Kidney tubule cell (primary cell): ENCODE measurements at regions not wholly inside any gene's neighbourhood (a gene's known extent, or its start where the extent isn't known, plus 50 kb on each side); places are given as distances from the start of the nearest gene placed in this dataset.

Experiments
- DNase-seq: peaks from one replicate; pipeline ENCODE4 v3.0.0-alpha.2; 2018; ENCODE audit warnings: low spot score

DNA sequence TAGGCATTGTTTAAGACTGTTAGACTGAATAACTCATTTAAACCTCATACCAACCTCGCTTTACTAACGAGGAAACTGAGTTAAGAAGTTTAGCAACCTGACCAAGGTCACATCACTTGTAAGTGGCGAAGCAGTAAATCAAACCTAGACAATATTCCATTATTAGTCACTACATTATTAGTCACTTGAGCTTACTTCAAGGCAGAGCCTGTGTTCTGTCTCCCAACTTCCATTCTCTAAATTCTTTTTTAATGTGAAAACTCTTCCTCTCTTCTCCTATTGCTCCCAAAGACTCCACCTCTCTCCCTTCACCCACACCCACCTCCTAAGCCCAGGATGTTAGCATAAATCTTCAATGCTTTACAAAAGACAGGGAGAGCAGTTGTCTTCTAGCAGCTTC, 156.5 kb downstream of the ARL6IP6 start:
- DNase-seq: peak; percentile 13

DNA sequence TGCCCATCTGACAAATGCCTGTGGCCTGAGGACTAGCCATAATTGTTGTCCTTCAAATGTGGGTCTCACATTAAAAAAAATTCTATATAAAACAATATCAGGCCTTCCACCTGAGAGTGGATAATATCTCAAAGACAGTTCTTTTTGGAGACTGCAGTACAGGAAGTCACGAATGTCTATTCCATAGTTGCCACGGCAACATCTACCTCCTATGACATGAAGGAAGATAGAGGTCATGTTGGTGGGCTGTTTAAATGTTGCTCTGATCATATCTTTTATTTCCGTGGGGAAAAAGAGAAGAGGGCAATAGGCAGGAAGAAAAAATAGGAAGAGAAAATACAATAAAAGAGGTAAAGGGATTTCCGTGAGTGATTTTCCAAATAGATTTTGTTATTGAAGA, 151.8 kb downstream of the ARL6IP6 start:
- no peak for DNase-seq

DNA sequence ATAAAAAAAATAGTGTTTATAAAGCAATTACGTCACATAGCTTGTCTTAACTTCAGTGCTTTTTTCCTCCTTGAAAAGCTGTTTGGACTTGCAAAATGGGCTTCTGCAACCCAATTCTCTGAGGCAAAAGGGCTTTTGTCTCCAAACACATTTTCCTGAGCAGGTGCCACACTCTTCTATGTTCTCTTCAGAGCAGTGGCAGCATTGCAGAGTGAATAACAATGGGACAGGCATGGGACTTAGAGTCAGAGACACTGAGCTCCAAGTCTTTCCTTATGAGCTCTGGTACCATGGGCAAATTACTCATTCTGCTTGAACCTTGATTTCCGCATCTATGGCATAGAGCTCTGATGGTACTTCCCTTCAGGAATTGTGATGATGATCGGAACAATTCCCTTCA, 149.0 kb downstream of the ARL6IP6 start:
- no peak for DNase-seq

DNA sequence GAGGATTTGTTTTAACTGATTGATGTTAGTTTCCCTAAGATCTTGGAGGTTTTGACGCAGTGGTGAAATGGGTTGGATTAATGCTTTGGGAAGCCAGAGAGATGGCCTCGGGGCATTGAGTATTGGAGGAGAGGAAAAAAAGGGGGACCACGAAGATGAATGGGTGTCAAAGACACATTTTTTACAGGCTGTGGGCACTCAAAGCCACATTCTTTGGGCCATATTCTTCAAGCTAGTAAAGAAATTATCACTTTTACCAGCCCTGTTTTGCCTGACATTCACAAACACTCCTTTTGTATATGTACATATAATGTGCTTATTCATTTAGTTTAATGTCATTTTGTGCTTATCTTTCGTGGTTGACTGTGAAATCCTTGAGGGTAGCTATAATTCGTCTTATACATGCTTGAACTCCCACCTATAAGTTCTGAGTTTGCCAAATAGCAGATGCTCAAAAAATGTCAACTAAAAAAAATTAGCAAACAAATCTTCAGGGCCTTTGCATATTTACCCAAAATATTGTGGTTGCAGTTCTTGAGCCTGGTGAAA, 146.3 kb downstream of the ARL6IP6 start:
- no peak for DNase-seq

DNA sequence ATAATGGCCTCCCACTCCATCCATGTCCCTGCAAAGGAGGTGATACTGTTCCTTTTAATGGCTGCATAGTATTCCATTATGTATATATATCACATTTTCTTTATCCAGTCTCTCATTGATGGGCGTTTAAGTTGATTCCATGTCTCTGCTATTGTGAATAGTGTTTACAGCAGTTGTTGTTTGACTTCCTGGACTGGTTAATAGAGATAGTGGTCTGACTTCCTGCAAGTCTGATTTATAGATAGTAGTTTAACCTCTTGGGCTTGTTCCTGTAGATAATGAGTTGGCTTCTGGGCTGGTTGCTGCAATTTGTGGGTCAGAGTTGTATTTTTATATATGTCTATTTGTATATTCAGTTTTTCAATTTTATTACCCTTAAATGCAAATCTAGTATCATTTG, 145.4 kb downstream of the ARL6IP6 start:
- DNase-seq: no peak

DNA sequence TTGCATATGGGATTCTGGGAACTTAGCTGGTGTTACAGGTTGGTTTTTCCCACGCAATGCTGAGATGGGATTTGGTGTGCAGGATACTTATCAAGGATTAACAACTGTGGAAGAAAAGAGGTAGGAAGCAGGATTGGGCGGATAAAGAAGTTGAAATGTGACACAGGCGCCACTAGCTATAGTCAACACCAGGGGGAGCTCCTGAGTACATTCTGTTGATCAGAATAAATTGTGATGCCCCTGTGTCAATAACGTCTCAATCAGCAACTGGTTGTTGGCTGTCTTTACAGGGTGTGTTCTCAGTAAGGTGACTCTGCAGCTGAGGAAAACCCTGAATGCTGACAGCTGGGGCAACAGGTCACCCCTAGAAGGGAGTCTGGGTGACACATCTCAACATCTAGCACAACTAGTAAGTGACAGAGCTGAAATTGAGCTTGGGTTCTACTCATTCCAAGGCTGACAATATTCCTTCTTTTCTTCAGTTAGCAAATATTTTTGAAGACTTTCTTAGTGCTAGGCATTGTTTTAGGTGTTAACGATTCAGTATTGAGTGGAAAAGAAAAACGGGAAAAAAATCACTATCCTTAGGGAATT, 143.0 kb downstream of the ARL6IP6 start:
- peak; percentile 23 for DNase-seq

DNA sequence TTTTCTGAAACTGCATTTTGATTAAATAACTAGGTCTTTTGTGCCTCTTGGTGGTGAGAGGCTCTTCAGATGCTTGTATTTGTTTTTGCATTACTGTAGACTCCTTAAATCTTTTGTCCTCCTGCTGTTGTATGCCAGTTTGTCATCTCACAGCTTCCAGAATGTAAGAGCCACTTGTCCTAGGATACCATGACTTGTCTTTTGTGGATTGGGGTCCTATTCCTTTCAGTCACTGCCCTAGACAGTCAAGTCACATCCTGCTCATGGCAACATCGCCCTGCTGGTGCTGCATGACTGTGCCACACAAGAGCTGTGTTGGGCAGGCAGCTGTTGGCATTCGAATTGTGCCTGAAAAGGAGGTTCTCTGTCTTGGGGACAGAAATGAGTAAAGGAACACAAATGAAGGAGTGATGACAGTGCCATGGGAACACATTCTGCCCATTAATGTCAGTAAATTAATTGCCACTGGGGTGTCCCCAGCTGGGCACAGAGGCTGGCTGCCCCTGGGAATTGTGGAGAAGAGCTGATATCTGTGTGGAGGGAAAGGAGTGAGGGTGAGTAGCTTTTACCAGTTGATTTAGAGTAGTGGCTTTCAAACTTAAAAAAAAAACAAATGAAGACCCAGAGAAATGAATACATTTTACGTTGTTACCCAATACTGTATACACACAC, 140.3 kb downstream of the ARL6IP6 start:
- DNase-seq: no peak

DNA sequence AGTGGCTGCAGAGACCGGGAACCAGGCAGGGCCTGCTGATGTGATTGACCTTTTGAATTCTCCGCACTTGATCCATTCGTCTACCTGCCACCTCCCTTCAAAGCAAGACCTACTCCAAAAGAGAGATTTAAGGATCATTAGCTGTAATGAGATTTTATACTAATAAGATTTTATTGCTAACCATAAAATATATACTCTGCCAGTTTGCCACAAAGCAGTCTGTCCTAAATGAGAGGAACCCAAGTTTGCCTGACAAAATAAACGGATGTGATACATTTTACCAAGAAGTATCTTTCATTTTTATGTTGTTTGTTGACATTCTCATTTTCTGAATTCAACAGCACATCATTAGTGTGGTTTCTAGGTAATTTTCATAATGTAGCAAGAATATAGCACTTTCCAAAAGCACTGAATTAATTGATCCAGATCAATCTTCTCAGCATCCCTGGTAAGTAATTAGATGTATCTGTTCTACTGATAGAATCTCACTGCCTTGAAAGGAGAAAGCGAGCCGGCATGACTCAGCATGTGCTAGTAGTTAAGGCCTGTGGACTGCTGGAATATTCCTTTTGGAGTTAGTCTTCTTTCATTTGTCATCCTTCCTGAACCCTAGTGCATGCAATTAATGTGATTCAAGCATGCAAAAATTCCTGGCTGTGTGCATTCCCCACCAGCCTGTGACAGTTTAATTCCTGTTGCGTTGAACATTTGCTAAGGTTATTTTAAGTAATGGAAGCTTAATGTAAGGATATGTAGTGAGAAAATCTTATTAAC, 128.5 kb downstream of the ARL6IP6 start:
- peak; percentile 74 for DNase-seq

DNA sequence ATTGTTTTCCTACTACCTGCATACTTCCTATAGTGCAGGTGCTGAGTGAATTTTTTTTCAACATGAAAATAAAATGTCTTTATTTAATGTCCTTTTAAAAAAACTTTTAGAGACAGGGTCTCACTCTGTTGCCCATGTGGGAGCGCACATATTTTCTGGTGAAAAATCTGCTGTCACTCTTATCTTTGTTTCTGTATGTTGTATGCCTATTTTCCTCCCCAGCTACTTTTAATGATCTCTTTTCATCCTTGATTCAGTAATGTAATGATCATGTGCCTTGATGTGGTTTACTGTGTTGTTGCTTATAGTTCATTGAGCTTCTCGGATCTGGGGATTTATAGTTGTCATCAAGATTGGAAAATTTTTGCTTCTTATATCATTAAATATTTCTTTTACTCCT, 117.3 kb downstream of the ARL6IP6 start:
- DNase-seq: no peak

DNA sequence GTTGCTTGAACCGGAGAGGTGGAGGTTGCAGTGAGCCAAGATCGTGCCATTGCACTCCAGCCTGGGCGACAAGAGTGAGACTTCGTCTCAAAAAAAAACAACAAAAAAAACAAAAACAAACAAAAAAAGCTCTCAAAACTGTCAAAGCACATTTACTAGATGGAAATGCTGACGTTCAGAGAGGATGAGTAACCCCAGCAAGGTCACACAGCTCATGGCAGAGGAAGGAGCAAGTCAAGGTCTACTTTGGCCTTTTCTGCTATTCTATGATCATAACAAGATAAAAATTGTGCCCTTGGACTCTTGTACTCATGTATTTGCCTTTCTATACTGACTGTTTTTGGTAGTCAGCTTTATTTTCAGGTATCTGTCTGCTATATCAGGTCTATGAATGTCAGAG, 109.5 kb downstream of the ARL6IP6 start:
- DNase-seq: no peak

DNA sequence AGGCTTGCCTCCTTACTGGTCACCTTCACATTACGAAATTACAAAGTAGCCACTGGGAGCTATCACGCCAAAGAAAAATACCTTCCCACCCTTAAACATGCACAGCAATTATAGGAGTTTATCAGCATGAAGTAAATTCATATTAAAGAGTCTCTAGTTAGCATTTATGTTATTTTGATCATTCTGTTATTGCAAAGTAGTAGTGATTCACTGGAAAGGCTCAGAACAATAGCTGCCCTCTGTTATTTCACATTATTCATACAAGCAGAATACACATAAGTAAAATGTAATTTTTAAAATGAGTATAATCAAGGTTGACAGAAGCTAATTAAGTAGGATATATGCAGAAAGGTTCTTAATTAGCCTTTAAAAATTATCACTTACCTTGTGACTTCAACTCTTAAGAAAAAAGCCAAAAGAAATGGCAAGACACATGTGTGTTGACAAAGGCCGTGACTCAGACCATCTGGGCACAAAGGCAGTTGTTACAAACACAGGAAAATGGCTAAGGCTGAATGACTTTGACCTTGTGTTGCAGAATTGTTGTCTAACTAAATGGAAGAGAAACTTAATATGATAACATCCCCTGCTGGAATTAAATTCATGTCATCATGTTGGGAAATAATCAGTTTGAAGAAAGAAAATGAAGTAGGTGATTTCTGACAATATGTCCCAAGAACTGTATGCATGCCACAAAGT, 108.3 kb downstream of the ARL6IP6 start:
- peak; percentile 54 for DNase-seq

DNA sequence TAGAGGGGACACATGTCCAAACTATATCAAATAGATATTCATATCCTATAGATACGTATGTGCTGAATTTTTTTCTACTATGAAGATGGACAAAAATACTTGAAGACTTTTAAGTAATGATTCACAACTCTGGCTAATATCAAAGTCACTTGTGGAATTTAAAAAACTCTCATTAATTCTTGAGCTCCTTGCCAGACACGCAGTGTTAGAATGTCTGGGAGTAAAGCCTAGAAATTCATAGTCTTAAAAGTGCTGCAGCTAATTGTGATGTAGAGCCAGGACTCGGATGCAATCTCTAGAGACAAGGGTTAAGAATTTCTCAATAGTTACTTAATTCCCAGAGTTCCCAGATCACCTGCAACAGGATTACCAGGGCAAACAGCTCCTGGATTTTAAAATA, 107.4 kb downstream of the ARL6IP6 start:
- peak; percentile 56 for DNase-seq

DNA sequence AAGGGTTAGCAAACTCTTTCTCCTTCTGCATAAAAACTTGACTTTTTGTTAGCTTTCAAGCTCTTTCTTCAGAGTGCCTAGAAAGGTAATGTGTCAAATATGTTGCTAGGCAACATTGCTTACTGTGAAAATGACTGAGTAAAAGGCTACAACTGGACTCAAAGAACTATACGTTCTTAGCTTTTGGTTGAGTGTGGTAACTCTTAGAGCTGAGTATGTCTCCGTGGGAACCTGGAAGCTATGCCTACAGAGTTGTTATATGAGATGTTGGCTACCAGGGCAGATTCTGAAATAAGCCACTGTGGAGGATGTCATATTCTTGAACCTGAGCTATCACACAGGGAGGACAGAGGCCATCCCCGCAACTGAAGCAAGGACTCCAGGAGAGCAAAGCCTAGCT, 105.5 kb downstream of the ARL6IP6 start:
- DNase-seq: no peak

DNA sequence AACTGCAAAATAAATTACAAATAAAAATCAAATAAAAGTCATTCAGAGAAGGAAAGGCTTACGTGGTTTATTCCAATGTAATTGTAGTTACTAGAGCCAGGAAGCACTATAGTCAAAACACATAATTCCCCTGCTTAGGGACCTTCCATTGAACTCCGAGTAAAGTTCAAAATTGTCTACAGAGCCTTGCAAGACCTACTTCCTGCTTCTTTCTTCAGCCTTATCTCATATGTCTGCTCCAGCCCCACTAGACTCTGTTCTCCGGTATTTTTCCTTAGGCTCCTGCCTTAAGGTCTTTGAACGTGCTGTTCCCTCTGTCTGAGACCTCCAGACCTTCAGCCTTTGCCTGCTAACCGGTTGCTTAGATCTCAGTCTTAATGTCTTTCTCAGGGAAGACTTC, 104.3 kb downstream of the ARL6IP6 start:
- DNase-seq: no peak

DNA sequence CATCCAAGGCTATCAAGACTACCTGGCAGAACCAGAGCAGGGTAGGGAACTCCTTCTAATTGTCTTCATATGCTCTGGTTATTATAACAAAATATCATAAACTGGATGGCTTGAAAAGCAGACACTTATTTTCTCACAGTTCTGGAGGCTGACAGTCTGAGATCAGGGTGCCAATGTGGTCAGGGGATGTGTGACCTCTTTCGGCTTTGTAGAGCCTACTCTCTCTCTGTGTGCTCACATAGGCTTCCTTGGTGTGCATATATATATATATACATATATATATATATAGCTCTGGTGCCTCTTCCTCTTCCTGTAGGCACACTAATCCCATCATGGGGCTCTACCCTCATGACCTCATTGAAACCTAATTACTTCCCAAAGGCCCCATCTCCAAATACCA, 101.6 kb downstream of the ARL6IP6 start:
- no peak for DNase-seq

DNA sequence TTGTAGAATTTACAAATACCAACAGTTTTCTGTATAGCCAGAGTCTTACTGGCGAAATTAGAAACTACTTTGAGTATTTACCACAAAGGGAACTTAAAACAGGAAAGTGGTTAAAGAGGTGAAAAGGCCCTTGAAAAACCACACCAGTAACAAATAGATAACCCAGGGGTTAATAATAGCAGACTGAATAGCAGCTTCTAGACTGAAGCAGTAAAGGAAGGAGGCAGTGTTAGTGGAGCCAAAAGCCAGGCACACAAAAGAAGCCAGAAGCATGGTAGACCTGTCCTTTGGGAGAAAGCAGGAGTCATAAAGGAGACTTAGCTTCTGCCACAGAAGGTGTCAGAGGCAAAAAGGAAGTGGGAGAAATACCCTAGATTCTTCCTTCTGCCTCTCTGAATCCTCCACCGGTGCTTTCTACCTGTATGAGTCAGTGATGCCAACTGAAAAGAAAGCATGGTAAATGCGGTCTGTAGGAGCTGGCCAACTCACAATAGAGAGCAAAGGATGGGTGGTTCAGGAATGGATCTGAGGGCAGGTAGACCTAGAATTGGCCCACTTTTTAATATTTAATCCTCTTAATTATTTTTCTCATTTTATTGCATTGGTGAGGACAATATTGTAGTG, 97.3 kb downstream of the ARL6IP6 start:
- DNase-seq: peak; percentile 35

DNA sequence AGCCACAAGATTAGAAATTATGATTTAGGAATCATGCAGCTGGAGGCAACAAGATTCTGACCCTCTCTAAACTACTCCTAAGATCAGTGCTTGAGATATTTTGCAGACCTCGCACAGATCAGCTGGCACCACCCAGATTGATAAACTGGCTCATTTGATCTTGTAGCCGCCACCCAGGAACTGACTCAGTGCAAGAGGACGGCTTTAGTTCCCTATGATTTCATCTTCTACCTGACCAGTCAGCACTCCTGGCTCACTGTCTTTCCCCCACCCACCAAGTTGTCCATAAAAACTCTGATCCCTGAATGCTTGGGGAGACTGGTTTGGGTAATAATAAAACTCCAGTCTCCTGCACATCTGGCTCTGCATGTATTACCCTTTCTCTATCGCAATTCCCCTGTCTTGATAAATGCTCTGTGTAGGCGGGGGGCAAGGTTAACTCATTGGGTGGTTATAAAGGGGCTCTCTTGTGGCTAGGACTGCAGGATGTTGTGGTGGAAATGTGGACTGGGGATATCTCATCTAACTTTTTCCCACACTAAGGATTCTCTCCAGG, 96.1 kb downstream of the ARL6IP6 start:
- DNase-seq: peak; percentile 10

DNA sequence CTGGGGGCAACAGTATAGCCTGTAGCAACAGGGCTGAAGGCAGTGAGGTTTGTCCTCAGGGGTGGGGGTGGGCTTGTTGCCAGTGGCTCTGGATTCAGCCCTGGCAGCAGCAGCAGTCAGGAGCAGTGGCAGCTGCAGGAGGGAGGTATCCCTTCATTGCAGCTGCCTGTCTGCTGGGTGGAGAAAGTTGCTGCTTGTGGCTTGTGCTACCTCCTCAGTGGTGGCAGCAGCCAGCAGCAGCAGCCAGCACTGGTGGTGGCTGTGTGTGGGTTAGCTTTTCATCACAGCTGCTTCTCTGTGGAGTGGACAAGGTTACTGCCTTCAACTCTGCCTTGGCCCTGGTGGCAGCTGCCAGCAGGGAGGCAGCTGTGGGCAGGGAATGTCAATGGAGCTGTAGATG, 94.9 kb downstream of the ARL6IP6 start:
- no peak for DNase-seq
